NCI-H446 (cell line): ENCODE measurements at regions not wholly inside any gene's neighbourhood (a gene's known extent, or its start where the extent isn't known, plus 50 kb on each side); places are given as distances from the start of the nearest gene placed in this dataset.
"Not testable (repeated sequence)": the region's sequence is repeated elsewhere in the genome, so short reads cannot be mapped to it uniquely, and the experiment has no call there.

ENCODE experiments used
- DNase-seq, 2 experiments: peaks; one replicate each; lab custom pipeline; 2025; lab: John Stamatoyannopoulos, UW

GRCh38 chr14:22152161-22152870 is 436.7 kb downstream of the DAD1 start:
- DNase-seq: no peak

- no peak for DNase-seq
Observed at GRCh38 chr14:22151121-22151520, 437.9 kb downstream of the DAD1 start.

- DNase-seq: no peak
Observed at GRCh38 chr14:22149058-22149457, 440.0 kb downstream of the DAD1 start.

- no peak for DNase-seq
Observed at GRCh38 chr14:22147716-22148115, 441.3 kb downstream of the DAD1 start.

GRCh38 chr14:22143363-22143762 is 445.7 kb downstream of the DAD1 start:
- no peak for DNase-seq

- no peak for DNase-seq
Observed at GRCh38 chr14:22140633-22141032, 448.4 kb downstream of the DAD1 start.

- DNase-seq: no peak
Observed at GRCh38 chr14:22131749-22132476, 457.1 kb downstream of the DAD1 start.

GRCh38 chr14:22124073-22124613 is 450.5 kb upstream of the OR4E1 start:
- DNase-seq: no peak

GRCh38 chr14:22122829-22123560 is 449.4 kb upstream of the OR4E1 start:
- no peak for DNase-seq

GRCh38 chr14:22122227-22122818 is 448.7 kb upstream of the OR4E1 start:
- no peak for DNase-seq

- no peak for DNase-seq
Observed at GRCh38 chr14:22118899-22119477, 445.4 kb upstream of the OR4E1 start.

- DNase-seq: no peak
Observed at GRCh38 chr14:22113401-22113800, 439.8 kb upstream of the OR4E1 start.

- DNase-seq: peak; percentile 9 to 10
Observed at GRCh38 chr14:22112004-22112403, 438.4 kb upstream of the OR4E1 start.

- DNase-seq: no peak
Observed at GRCh38 chr14:22107753-22108152, 434.1 kb upstream of the OR4E1 start.

GRCh38 chr14:22106700-22107697 is 433.4 kb upstream of the OR4E1 start:
- DNase-seq: no peak

GRCh38 chr14:22105624-22106006 is 432.0 kb upstream of the OR4E1 start:
- no peak for DNase-seq

GRCh38 chr14:22105006-22105623 is 431.5 kb upstream of the OR4E1 start:
- DNase-seq: no peak

- not testable (repeated sequence) for DNase-seq
Observed at GRCh38 chr14:22100764-22101120, 427.1 kb upstream of the OR4E1 start.

GRCh38 chr14:22099942-22100763 is 426.5 kb upstream of the OR4E1 start:
- peak in 1 of 2 experiments; percentile 50 for DNase-seq
